Type B pancreatic cell (in vitro differentiated cells): ENCODE measurements at regions not wholly inside any gene's neighbourhood (a gene's known extent, or its start where the extent isn't known, plus 50 kb on each side); places are given as distances from the start of the nearest gene placed in this dataset.

Experiments
- DNase-seq: peaks from one replicate; pipeline ENCODE4 v3.0.0; 2021; ENCODE audit warnings: mixed read lengths; ENCODE audit not compliant: unreplicated experiment; ENCODE audit errors: extremely low spot score
- H3K27ac Mint-ChIP-seq: 2 replicates; pipeline ENCODE4 v1.8.0; 2021; ENCODE audit warnings: mild to moderate bottlenecking, mixed read lengths
- H3K27me3 Mint-ChIP-seq: 2 replicates; pipeline ENCODE4 v1.8.0; 2021; ENCODE audit warnings: mixed read lengths
- H3K36me3 Mint-ChIP-seq: 2 replicates; pipeline ENCODE4 v1.8.0; 2021; ENCODE audit warnings: mixed read lengths
- H3K4me1 Mint-ChIP-seq: one replicate; pipeline ENCODE4 v1.8.0; 2021; ENCODE audit warnings: mixed read lengths; ENCODE audit not compliant: unreplicated experiment
- H3K4me3 Mint-ChIP-seq: 2 replicates; pipeline ENCODE4 v1.8.0; 2021; ENCODE audit warnings: mild to moderate bottlenecking, mixed read lengths
- H3K9me3 Mint-ChIP-seq: 2 replicates; pipeline ENCODE4 v1.8.0; 2021; ENCODE audit warnings: mixed read lengths
- TF ChIP-seq, protein P1 (sequence below): fragments of 200-600 bp; sonication (generic); conservative IDR thresholded peaks from 2 replicates; pipeline ENCODE4 v1.5.0; 2021; ENCODE audit warnings: antibody characterized with exemption, mild to moderate bottlenecking

DNA sequence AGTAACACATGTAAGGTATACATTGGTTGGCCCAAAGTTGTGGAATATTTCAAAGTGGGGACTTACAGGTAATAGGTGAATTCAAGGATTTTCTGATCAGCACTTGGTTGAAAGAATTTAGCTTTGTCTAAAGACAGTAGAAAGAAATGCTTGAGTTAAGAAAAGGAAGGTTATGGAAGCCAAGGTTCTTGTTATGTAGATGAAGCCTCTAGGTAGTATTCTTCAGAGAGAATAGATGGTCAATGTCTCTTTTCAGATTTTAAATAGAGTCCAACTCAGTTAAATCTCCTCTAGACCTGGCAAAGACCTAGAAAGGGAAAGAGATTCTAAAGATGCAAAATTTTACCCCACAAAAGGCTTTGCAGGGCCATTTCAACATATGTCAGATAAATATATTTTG is 157.4 kb downstream of the ANKRD30B start:
- H3K27ac Mint-ChIP-seq = no peak overlapping the region
- H3K27me3 Mint-ChIP-seq = no peaks in the 10 kb centered on the region
- no peaks in the 10 kb centered on the region for H3K4me1 Mint-ChIP-seq
- no peak for DNase-seq
- H3K4me3 Mint-ChIP-seq = no peak overlapping the region
- no peaks in the 10 kb centered on the region for H3K36me3 Mint-ChIP-seq
- TF ChIP-seq, protein P1, sequence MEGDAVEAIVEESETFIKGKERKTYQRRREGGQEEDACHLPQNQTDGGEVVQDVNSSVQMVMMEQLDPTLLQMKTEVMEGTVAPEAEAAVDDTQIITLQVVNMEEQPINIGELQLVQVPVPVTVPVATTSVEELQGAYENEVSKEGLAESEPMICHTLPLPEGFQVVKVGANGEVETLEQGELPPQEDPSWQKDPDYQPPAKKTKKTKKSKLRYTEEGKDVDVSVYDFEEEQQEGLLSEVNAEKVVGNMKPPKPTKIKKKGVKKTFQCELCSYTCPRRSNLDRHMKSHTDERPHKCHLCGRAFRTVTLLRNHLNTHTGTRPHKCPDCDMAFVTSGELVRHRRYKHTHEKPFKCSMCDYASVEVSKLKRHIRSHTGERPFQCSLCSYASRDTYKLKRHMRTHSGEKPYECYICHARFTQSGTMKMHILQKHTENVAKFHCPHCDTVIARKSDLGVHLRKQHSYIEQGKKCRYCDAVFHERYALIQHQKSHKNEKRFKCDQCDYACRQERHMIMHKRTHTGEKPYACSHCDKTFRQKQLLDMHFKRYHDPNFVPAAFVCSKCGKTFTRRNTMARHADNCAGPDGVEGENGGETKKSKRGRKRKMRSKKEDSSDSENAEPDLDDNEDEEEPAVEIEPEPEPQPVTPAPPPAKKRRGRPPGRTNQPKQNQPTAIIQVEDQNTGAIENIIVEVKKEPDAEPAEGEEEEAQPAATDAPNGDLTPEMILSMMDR = no peak
- H3K9me3 Mint-ChIP-seq = no peaks in the 10 kb centered on the region

DNA sequence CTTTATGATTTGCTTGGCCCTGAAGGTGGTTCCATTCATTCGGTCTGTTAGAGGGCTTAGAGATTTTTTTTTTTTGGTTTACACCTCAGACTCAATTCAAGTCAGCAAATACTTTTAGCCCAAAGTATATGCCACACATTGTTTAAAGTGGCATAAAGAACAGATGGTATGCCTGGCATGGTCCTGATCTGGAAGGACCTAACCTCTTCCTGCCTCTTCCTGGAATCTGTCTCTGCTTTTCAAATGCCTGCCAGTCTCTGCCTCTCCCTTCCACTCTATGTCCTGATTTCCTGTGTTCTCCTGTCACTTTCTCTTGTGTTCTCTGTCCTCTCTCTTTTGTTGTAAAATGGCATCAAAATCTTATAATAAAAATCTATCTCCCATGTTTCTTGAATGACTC is 158.0 kb downstream of the ANKRD30B start:
- Mint-ChIP-seq H3K27ac (no peak overlapping the region), H3K4me3 (no peak overlapping the region), H3K36me3 (no peaks in the 10 kb centered on the region), H3K9me3 (no peaks in the 10 kb centered on the region), H3K4me1 (no peaks in the 10 kb centered on the region), H3K27me3 (no peaks in the 10 kb centered on the region)
- DNase-seq = no peak
- TF ChIP-seq, protein P1 = no peak

DNA sequence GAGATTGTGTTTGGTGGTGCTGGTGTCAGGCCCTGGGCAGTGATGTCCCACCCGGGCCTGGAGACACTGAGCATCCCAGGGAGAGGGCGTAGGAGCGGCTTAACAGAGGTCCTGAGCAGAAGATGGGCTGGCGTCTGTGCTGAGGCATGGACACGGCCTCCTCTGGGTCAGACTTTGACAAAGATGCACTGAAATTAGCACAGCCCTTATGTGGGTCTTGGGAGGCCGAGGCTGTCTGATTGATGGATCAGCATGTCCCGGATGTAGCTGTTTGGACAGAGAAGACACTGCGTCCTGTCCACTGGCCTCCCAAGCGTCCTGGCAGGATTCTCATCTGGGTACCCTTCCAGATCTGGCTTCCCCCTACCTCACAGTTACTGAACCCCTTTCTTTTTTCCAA is 159.4 kb downstream of the ANKRD30B start:
- H3K4me1 Mint-ChIP-seq = no peaks in the 10 kb centered on the region
- H3K9me3 Mint-ChIP-seq = peaks cover 4% of the 10 kb centered on the region
- H3K27me3 Mint-ChIP-seq = no peaks in the 10 kb centered on the region
- H3K4me3 Mint-ChIP-seq = no peak overlapping the region
- H3K27ac Mint-ChIP-seq = no peak overlapping the region
- TF ChIP-seq, protein P1 = no peak
- no peaks in the 10 kb centered on the region for H3K36me3 Mint-ChIP-seq
- no peak for DNase-seq

DNA sequence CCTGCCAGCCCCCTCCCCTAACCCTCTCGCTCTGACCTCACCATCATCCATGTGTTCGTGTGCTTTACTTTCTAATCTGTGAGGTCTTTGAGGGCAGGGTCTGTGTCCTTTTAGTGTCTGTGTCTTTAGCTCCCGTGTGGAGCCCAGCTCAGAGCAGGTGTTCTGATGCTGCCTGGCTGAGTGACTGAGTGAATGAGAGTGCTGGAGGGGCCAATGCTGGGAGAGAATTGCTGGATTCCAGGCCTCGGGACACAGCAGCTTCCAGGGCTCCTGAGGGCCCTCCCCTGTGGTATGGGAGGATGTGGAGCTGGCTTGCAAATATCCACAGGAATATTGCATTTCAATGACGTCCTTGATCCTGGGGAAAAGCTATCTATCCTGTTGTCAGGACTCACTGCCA is 160.6 kb downstream of the ANKRD30B start:
- H3K9me3 Mint-ChIP-seq = peaks cover 5% of the 10 kb centered on the region
- H3K4me1 Mint-ChIP-seq = no peaks in the 10 kb centered on the region
- no peaks in the 10 kb centered on the region for H3K36me3 Mint-ChIP-seq
- TF ChIP-seq, protein P1 = no peak
- DNase-seq = no peak
- H3K27ac Mint-ChIP-seq = no peak overlapping the region
- no peaks in the 10 kb centered on the region for H3K27me3 Mint-ChIP-seq
- no peak overlapping the region for H3K4me3 Mint-ChIP-seq

DNA sequence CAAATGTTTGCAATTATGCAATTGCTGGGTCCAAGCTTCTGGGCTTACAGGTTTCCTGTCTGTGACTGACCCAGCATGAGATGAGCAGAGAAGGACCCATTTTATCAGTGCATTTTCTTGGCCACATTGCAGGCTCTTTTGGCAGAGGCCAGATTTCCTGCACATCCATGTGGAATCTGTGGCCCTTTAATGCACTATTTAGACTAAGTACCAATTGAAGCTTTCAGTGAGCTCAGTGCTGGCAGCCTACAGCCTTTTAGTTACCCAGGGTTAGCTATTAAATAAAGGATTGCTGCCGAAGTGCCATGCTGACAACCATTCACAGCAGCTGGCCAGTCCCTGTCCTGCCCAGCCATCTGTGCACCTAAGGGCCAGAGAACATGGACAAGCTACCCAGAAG is 165.0 kb downstream of the ANKRD30B start:
- H3K9me3 Mint-ChIP-seq = peaks cover 5% of the 10 kb centered on the region
- no peak for DNase-seq
- TF ChIP-seq, protein P1 = no peak
- H3K27ac Mint-ChIP-seq = no peak overlapping the region
- no peaks in the 10 kb centered on the region for H3K4me1 Mint-ChIP-seq
- H3K36me3 Mint-ChIP-seq = no peaks in the 10 kb centered on the region
- H3K27me3 Mint-ChIP-seq = no peaks in the 10 kb centered on the region
- H3K4me3 Mint-ChIP-seq = no peak overlapping the region

DNA sequence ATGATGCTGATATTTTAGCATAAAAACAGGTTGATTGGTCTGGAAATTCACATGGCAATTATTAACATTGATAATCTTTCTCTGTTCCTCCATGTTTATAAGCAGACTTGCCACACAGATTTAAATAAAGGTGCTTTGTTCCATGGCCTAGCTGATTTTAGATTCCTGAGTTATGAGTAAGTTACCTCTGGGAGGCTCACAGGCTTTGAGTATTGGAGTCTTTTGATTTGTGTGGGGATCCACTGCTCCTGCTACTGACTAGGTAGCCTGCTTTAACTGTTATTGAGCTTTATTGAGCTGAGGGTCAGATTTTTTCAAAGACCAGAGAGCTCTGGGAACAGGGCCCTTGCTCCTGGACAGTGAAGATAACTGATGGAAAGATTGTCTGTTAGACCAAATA is 166.1 kb downstream of the ANKRD30B start:
- Mint-ChIP-seq H3K27me3 (no peaks in the 10 kb centered on the region), H3K9me3 (peaks cover 5% of the 10 kb centered on the region), H3K27ac (no peak overlapping the region), H3K4me1 (no peaks in the 10 kb centered on the region), H3K36me3 (no peaks in the 10 kb centered on the region), H3K4me3 (no peak overlapping the region)
- DNase-seq = no peak
- TF ChIP-seq, protein P1 = no peak
